GM12878 (cell line): ENCODE measurements at regions not wholly inside any gene's neighbourhood (a gene's known extent, or its start where the extent isn't known, plus 50 kb on each side); places are given as distances from the start of the nearest gene placed in this dataset.

Source experiments
- ATAC-seq: fragments of 200-7000 bp; cut with Tn5 transposase; 3 replicates; pipeline ENCODE4 v1.9.1; 2020; ENCODE audit warnings: mild to moderate bottlenecking, moderate library complexity
- BruUV-seq: library from RNA; stranded (reverse); fragments of 400-500 nt; replicated peaks from 2 replicates; lab custom pipeline; 2021; lab: Mats Ljungman, UMichigan
- CTCF ChIA-PET: fragments of 300-600 bp; sonication (Branson Sonifier 250); formaldehyde crosslinking; extraction: SDS; loops from one replicate; lab custom pipeline; 2021; ENCODE audit warnings: inconsistent platforms; lab: Yijun Ruan, JAX
- POLR2A ChIA-PET: fragments of 350-600 bp; formaldehyde crosslinking; extraction: SDS; loops from one replicate; lab custom pipeline; 2021; ENCODE audit warnings: inconsistent platforms; lab: Charles Lee
- RAD21 ChIA-PET: fragments of 300-600 bp; sonication (Branson Sonifier 250); formaldehyde crosslinking; loops from one replicate; lab custom pipeline; 2023; ENCODE audit warnings: antibody characterized with exemption; ENCODE audit not compliant: unreplicated experiment; lab: Charles Lee
- SMC1A ChIA-PET: fragments of 300-600 bp; sonication (Branson Sonifier 250); formaldehyde crosslinking; loops from one replicate; lab custom pipeline; 2023; ENCODE audit not compliant: unreplicated experiment, uncharacterized antibody; lab: Charles Lee
- DNase-seq: peaks from one replicate; pipeline ENCODE4 v3.0.0-alpha.2; 2011; ENCODE audit warnings: low read depth, low spot score
- FAIRE-seq: peaks from 3 replicates; lab custom pipeline; 2011; peaks lifted over from hg19 to GRCh38; lab: Jason Lieb, UNC
- H2AFZ ChIP-seq: 2 replicates; pipeline ENCODE4 v1.6.0; 2011; ENCODE audit warnings: low read depth, low read length, control low read depth; ENCODE audit not compliant: control insufficient read depth
- H3K27ac ChIP-seq: 2 replicates; pipeline ENCODE4 v1.5.1; 2011; ENCODE audit warnings: control low read depth; ENCODE audit not compliant: control insufficient read depth, insufficient read depth
- H3K27me3 ChIP-seq, 2 experiments: replicated peaks in 1 of 2; 2 replicates each; pipeline versions ENCODE4 v1.6.0 to v1.6.1; 2011; ENCODE audit warnings: low read length in 1 of 2; ENCODE audit not compliant: control insufficient read depth in 2 of 2, insufficient read depth in 2 of 2
- H3K36me3 ChIP-seq, 2 experiments: 2 replicates each; pipeline ENCODE4 v1.5.1; 2011; ENCODE audit warnings: low read length in 1 of 2; ENCODE audit not compliant: control insufficient read depth in 2 of 2, insufficient read depth in 2 of 2
- H3K4me1 ChIP-seq: 2 replicates; pipeline ENCODE4 v1.6.1; 2011; ENCODE audit warnings: mild to moderate bottlenecking, low read length, moderate library complexity, mixed read lengths; ENCODE audit not compliant: control insufficient read depth, insufficient read depth
- H3K4me2 ChIP-seq: 2 replicates; pipeline ENCODE4 v1.6.0; 2011; ENCODE audit warnings: control low read depth; ENCODE audit not compliant: control insufficient read depth, insufficient read depth
- H3K4me3 ChIP-seq: fragments of 200-600 bp; sonication (generic); 2 replicates; pipeline ENCODE4 v1.5.1; 2016
- H3K79me2 ChIP-seq: 2 replicates; pipeline ENCODE4 v1.6.0; 2011; ENCODE audit warnings: low read length; ENCODE audit not compliant: control insufficient read depth, insufficient read depth
- H3K9ac ChIP-seq: 2 replicates; pipeline ENCODE4 v1.8.0; 2011; ENCODE audit warnings: low read length, control low read depth, mixed read lengths; ENCODE audit not compliant: control insufficient read depth, insufficient read depth
- H3K9me3 ChIP-seq: replicated peaks from 3 replicates; pipeline ENCODE4 v1.5.1; 2011; ENCODE audit warnings: mild to moderate bottlenecking, low read length; ENCODE audit not compliant: control insufficient read depth, insufficient read depth
- H4K20me1 ChIP-seq: 2 replicates; pipeline ENCODE4 v1.6.0; 2011; ENCODE audit not compliant: control insufficient read depth, insufficient read depth
- DPF2 ChIP-seq: fragments of 450-650 bp; IDR thresholded peaks from 2 replicates; pipeline ENCODE4 v1.6.1; 2017; ENCODE audit warnings: mild to moderate bottlenecking
- NRF1 ChIP-seq: conservative IDR thresholded peaks from 2 replicates; pipeline ENCODE4 v1.6.1; 2011; ENCODE audit warnings: mild to moderate bottlenecking, low read depth, low read length, improper control_type of control experiment
- POU2F2 ChIP-seq: IDR thresholded peaks from 3 replicates; pipeline ENCODE4 v1.6.1; 2011; ENCODE audit warnings: low read depth, mild to moderate bottlenecking, low read length, borderline replicate concordance
- RBBP5 ChIP-seq: fragments of 200-600 bp; sonication (generic); conservative IDR thresholded peaks from 2 replicates; pipeline ENCODE4 v1.6.1; 2016
- RCOR1 ChIP-seq: conservative IDR thresholded peaks from 2 replicates; pipeline ENCODE4 v1.6.1; 2012; ENCODE audit warnings: low read depth, low read length, improper control_type of control experiment
- SUZ12 ChIP-seq: fragments of 200-600 bp; sonication (generic); IDR thresholded peaks from one replicate; pipeline ENCODE4 v1.6.1; 2018; ENCODE audit warnings: antibody characterized with exemption, mild to moderate bottlenecking; ENCODE audit not compliant: unreplicated experiment
- WGBS: methylation state at CpG from one replicate; pipeline ENCODE4 v1.1.6; 2016; ENCODE audit warnings: low lambda C conversion rate; ENCODE audit not compliant: insufficient replicate concordance, insufficient coverage; ENCODE audit errors: missing lambda C conversion rate; 5-methylcytosine and 5-hydroxymethylcytosine counted together
- in situ Hi-C: fragments of 300-500 bp; cut with MboI; formaldehyde crosslinking; loops from 9 replicates; pipeline ENCODE4 v1.14.3; 2018; ENCODE audit warnings: mixed read lengths
- intact Hi-C: fragments of 100-400 bp; cut with micrococcal nuclease; formaldehyde crosslinking; loops from one replicate; pipeline ENCODE4 v1.14.2; 2022; ENCODE audit not compliant: unreplicated experiment
- TF ChIP-seq, protein P1 (sequence below): fragments of 450-650 bp; IDR thresholded peaks from 2 replicates; pipeline ENCODE4 v1.6.1; 2018; ENCODE audit warnings: mild to moderate bottlenecking, low read depth, moderate library complexity; ENCODE audit not compliant: partially characterized antibody
- TF ChIP-seq, protein P2 (sequence below): fragments of 450-650 bp; IDR thresholded peaks from 2 replicates; pipeline ENCODE4 v1.6.1; 2017; ENCODE audit warnings: antibody characterized with exemption, mild to moderate bottlenecking, moderate library complexity
- TF ChIP-seq, protein P3 (sequence below): fragments of 450-650 bp; IDR thresholded peaks from 2 replicates; pipeline ENCODE4 v1.6.1; 2017; ENCODE audit warnings: mild to moderate bottlenecking

DNA sequence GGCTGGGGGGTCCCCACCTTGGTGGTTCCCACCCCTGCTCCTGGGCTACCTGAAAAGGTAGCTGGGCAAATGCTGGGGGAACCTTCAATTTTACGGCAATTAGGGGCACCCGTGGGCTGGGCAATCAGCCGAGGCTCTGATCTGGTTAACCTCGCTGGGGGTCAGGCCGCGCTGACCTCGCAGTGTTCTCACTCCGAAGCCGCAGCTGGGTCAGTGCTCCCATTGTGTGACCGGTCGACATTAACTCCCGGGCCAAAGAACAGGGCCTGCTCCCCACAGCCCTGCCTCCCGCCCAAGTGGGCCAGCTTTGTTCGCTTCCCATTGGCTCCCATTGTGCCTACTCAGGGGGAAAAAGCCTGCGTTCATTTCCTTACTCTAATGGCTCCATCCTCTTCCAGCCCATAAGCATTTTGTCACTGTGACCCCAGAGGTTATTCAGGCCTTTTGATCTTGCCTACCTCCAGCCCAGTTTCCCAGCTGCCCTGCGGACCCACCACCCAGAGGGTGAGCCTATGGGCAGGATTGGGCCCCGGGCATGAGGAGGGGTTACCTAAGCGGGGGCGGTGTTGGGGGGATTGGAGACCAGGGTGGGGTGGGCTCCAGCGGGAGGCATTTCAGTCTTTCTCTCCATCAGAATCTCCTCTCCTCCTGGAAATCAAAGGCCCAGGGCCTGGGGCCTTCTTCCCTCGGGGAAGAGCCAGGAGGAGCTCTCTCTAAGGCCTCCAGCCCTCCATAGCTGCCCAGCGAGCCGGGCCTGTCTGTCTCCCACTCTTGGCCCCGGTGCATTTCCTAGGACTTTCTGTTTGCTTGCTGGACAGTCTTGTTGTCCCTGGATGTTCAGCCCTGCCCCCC lies 90.1 kb downstream of the MYCN start (continued):
- TF ChIP-seq, protein P1, sequence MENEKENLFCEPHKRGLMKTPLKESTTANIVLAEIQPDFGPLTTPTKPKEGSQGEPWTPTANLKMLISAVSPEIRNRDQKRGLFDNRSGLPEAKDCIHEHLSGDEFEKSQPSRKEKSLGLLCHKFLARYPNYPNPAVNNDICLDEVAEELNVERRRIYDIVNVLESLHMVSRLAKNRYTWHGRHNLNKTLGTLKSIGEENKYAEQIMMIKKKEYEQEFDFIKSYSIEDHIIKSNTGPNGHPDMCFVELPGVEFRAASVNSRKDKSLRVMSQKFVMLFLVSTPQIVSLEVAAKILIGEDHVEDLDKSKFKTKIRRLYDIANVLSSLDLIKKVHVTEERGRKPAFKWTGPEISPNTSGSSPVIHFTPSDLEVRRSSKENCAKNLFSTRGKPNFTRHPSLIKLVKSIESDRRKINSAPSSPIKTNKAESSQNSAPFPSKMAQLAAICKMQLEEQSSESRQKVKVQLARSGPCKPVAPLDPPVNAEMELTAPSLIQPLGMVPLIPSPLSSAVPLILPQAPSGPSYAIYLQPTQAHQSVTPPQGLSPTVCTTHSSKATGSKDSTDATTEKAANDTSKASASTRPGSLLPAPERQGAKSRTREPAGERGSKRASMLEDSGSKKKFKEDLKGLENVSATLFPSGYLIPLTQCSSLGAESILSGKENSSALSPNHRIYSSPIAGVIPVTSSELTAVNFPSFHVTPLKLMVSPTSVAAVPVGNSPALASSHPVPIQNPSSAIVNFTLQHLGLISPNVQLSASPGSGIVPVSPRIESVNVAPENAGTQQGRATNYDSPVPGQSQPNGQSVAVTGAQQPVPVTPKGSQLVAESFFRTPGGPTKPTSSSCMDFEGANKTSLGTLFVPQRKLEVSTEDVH, result no peak
- no peak for TF ChIP-seq SUZ12
- TF ChIP-seq, protein P2, sequence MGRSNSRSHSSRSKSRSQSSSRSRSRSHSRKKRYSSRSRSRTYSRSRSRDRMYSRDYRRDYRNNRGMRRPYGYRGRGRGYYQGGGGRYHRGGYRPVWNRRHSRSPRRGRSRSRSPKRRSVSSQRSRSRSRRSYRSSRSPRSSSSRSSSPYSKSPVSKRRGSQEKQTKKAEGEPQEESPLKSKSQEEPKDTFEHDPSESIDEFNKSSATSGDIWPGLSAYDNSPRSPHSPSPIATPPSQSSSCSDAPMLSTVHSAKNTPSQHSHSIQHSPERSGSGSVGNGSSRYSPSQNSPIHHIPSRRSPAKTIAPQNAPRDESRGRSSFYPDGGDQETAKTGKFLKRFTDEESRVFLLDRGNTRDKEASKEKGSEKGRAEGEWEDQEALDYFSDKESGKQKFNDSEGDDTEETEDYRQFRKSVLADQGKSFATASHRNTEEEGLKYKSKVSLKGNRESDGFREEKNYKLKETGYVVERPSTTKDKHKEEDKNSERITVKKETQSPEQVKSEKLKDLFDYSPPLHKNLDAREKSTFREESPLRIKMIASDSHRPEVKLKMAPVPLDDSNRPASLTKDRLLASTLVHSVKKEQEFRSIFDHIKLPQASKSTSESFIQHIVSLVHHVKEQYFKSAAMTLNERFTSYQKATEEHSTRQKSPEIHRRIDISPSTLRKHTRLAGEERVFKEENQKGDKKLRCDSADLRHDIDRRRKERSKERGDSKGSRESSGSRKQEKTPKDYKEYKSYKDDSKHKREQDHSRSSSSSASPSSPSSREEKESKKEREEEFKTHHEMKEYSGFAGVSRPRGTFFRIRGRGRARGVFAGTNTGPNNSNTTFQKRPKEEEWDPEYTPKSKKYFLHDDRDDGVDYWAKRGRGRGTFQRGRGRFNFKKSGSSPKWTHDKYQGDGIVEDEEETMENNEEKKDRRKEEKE, result no peak
- TF ChIP-seq DPF2, result no peak

DNA sequence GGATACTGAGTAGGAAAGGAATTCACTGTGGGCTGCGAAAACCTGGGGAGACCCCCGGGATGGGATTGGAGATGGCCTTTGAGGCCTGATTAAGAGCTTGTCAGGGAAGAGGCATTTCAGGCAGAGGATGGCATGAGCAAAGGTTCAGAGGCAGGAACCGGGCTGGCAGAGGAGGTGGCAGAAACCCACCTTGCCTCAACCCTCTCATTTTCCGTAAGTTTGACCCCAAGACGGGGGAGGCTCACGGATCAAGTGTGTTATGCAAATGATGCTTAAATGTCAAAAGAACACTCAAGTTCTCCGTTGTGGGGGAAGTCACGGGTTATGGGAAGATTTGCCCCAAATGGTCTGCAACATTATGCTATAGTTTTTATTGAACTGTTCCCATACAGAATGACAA lies 88.3 kb downstream of the MYCN start:
- RAD21 ChIA-PET, result no interaction called here
- SMC1A ChIA-PET, result no interaction called here
- Histone ChIP-seq H3K4me2 (no peak overlapping the region), H3K36me3 (no peaks in the 10 kb centered on the region), H4K20me1 (no peaks in the 10 kb centered on the region), H3K4me3 (no peak overlapping the region), H3K9me3 (no peaks in the 10 kb centered on the region), H3K9ac (no peak overlapping the region), H3K79me2 (no peaks in the 10 kb centered on the region), H2AFZ (no peak overlapping the region), H3K27me3 (no peaks in the 10 kb centered on the region; a peak in 2 of 4 replicates), H3K27ac (no peak overlapping the region), H3K4me1 (no peaks in the 10 kb centered on the region)
- TF ChIP-seq POU2F2 (no peak), RBBP5 (no peak), NRF1 (no peak), DPF2 (no peak), RCOR1 (no peak)
- TF ChIP-seq, protein P3, sequence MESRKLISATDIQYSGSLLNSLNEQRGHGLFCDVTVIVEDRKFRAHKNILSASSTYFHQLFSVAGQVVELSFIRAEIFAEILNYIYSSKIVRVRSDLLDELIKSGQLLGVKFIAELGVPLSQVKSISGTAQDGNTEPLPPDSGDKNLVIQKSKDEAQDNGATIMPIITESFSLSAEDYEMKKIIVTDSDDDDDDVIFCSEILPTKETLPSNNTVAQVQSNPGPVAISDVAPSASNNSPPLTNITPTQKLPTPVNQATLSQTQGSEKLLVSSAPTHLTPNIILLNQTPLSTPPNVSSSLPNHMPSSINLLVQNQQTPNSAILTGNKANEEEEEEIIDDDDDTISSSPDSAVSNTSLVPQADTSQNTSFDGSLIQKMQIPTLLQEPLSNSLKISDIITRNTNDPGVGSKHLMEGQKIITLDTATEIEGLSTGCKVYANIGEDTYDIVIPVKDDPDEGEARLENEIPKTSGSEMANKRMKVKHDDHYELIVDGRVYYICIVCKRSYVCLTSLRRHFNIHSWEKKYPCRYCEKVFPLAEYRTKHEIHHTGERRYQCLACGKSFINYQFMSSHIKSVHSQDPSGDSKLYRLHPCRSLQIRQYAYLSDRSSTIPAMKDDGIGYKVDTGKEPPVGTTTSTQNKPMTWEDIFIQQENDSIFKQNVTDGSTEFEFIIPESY, result no peak
- POLR2A ChIA-PET, result no interaction called here
- ATAC-seq, result no peak
- no TSS peak for BruUV-seq
- 39% methylated on average over 8 of the region's 8 CpGs for WGBS
- no peak for DNase-seq
- in situ Hi-C loops (no loop called here), intact Hi-C loops (no loop called here)
- FAIRE-seq, result no peak
- CTCF ChIA-PET, result no interaction called here
